Activated CD8-positive, alpha-beta T cell treated with anti-CD3 and anti-CD28 coated beads, Interleukin-2, amount 10 ng/mL, durations not matched to agents 7 days and 5 days (primary cell): ENCODE measurements at regions not wholly inside any gene's neighbourhood (a gene's known extent, or its start where the extent isn't known, plus 50 kb on each side); places are given as distances from the start of the nearest gene placed in this dataset.

Experiments
- ATAC-seq: fragments of 150-1000 bp; cut with Tn5 transposase; one replicate; pipeline ENCODE4 v1.10.0; 2021; ENCODE audit warnings: moderate library complexity
- CTCF ChIA-PET: fragments of 350-600 bp; sonication (Branson Sonifier 250); formaldehyde crosslinking; loops from one replicate; lab custom pipeline; 2021; ENCODE audit warnings: antibody characterized with exemption; lab: Charles Lee
- POLR2A ChIA-PET: fragments of 350-600 bp; sonication (Branson Sonifier 250); formaldehyde crosslinking; loops from one replicate; lab custom pipeline; 2021; ENCODE audit warnings: antibody characterized with exemption; lab: Charles Lee
- DNase-seq: peaks from one replicate; pipeline ENCODE4 v3.0.0-alpha.2; 2020
- H3K27ac Mint-ChIP-seq: one replicate; pipeline ENCODE4 v1.8.0; 2021; ENCODE audit warnings: mild to moderate bottlenecking, mixed read lengths
- H3K27me3 Mint-ChIP-seq: one replicate; pipeline ENCODE4 v1.8.0; 2021; ENCODE audit warnings: low read depth, mixed read lengths
- H3K36me3 Mint-ChIP-seq: one replicate; pipeline ENCODE4 v1.8.0; 2021; ENCODE audit warnings: low read depth, mixed read lengths
- H3K4me1 Mint-ChIP-seq: one replicate; pipeline ENCODE4 v1.8.0; 2021; ENCODE audit warnings: low read depth, mixed read lengths
- H3K4me3 Mint-ChIP-seq: one replicate; pipeline ENCODE4 v1.8.0; 2021; ENCODE audit warnings: mild to moderate bottlenecking, mixed read lengths
- H3K9me3 Mint-ChIP-seq: one replicate; pipeline ENCODE4 v1.8.0; 2022; ENCODE audit warnings: mixed read lengths; ENCODE audit not compliant: insufficient read depth

DNA sequence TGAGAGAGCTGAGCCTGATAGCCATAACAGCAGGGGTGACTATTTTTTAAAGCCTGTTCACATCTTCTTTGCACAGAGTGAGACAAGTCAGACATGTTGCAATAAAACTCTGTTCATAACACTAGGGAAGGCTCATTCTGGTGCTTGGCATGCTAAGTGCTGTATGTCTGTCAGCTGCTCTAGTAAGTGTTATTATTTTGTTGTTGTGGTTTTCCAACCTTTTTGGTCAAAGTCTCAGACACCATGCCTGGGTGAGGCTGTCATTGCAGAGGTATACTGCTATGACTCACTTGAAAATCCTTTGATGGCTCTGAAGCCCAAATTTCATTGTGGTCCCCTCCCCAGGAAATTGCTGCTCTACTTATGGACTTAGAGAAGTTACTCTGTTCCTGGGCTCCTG, 129.7 kb downstream of the ADRA2A start:
- ChIA-PET CTCF (interaction anchor here (2.0 kb wide), 2 partner anchors 130 to 289 kb away, joined by 4 to 8 read pairs; partner anchors contain the start of gene ADRA2A), POLR2A (no interaction called here)
- H3K4me1 Mint-ChIP-seq, result no peaks in the 10 kb centered on the region

DNA sequence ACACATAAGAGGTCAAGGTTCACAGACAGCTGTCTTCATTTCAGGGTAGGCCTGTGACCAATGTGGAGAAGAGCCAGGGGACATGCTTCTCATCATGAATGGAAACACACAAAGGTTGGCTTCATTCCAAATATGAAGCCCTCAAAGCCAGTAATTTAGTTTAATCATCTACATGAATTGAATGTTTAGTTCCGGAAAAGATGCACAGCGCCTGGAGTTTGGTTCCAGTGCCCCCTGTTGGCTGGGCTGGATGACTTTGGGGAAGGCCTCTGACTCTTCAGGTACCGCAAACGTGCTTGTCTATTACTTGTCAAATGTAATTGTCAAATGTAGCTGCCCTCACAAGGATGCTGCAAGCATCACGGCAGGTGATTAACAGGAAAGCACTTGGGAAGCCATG, 130.7 kb downstream of the ADRA2A start:
- H3K4me1 Mint-ChIP-seq, result no peaks in the 10 kb centered on the region
- H3K4me3 Mint-ChIP-seq, result no peak overlapping the region
- no peak for ATAC-seq
- DNase-seq, result peak; percentile 49
- H3K27ac Mint-ChIP-seq, result no peak overlapping the region
- ChIA-PET CTCF (interaction anchor here (2.0 kb wide), 2 partner anchors 131 to 290 kb away, joined by 4 to 8 read pairs; partner anchors contain the start of gene ADRA2A), POLR2A (no interaction called here)
- H3K36me3 Mint-ChIP-seq, result no peaks in the 10 kb centered on the region
- H3K9me3 Mint-ChIP-seq, result no peaks in the 10 kb centered on the region
- peaks cover 5% of the 10 kb centered on the region for H3K27me3 Mint-ChIP-seq

More for the DNA sequence above, 129.7 kb downstream of the ADRA2A start:
- no peaks in the 10 kb centered on the region for H3K36me3 Mint-ChIP-seq
- no peaks in the 10 kb centered on the region for H3K9me3 Mint-ChIP-seq
- ATAC-seq (no peak), DNase-seq (no peak)
- H3K27ac Mint-ChIP-seq, result no peak overlapping the region
- no peak overlapping the region for H3K4me3 Mint-ChIP-seq
- peaks cover 5% of the 10 kb centered on the region for H3K27me3 Mint-ChIP-seq

DNA sequence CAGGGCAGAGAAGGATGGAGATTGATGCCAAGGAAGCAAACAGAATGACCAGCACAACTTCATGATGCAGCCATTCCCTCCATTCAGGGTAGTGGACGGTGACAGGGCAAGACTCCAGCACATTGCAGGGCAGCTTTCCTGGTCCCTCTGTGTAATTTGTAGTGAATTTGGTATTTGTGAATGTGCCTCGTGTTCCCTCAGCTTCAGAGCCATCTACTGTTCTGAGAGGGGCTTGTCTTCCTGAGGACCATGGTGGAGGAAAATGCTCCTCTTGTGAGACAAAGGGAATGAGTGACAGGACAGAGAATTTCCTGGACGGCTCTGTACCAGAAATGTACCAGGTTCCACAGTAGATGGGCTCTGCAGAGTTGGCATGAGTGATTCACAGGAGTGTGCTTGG, 132.1 kb downstream of the ADRA2A start:
- DNase-seq (no peak), ATAC-seq (no peak)
- Mint-ChIP-seq H3K27me3 (peaks cover 5% of the 10 kb centered on the region), H3K27ac (no peak overlapping the region), H3K36me3 (no peaks in the 10 kb centered on the region), H3K4me3 (no peak overlapping the region), H3K4me1 (no peaks in the 10 kb centered on the region), H3K9me3 (no peaks in the 10 kb centered on the region)
- ChIA-PET POLR2A (no interaction called here), CTCF (no interaction called here)

DNA sequence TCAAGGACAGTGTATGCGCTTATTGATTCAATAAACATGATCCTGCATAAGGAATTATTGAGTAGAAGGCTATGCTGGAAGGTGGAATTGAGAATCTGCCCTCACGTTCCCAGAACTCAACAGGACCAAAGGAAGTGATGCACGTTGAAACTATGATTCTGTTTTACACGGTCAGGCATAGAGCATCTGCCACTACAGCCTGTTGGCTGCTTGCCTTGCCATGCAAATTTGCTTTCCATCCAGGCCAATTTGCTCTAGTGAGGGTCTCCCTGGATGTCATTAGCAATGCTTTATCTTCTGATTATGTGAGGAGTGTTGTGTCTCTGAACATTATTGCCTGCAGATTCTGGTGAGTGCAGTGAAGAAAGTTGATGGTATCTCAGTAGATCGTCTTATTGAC, 132.9 kb downstream of the ADRA2A start:
- Mint-ChIP-seq H3K27ac (no peak overlapping the region), H3K9me3 (no peaks in the 10 kb centered on the region), H3K4me1 (no peaks in the 10 kb centered on the region), H3K27me3 (peaks cover 4% of the 10 kb centered on the region), H3K4me3 (no peak overlapping the region), H3K36me3 (no peaks in the 10 kb centered on the region)
- no peak for DNase-seq
- ATAC-seq, result no peak
- ChIA-PET CTCF (no interaction called here), POLR2A (no interaction called here)

DNA sequence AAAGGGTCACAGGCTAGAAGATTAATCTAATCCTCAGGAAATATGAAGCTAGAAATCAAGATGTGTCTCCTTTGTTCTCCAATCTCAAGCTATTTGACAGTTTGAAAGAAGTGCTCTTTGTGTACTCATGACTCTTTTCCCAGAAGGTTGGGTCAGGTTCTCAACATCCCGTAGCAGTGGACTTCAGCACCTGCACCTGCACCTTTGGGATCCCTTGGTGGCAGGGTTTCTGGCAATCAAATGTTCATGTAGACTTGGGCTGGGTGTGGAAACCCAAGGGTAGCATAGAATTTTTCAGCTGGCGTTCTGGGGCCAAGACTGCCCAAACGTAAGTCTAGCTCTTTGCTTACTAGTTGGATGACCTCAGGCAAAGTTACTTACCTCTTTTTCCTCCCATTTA, 134.4 kb downstream of the ADRA2A start:
- Mint-ChIP-seq H3K36me3 (no peaks in the 10 kb centered on the region), H3K4me3 (no peak overlapping the region), H3K4me1 (no peaks in the 10 kb centered on the region), H3K9me3 (no peaks in the 10 kb centered on the region), H3K27ac (no peak overlapping the region), H3K27me3 (peaks cover 4% of the 10 kb centered on the region)
- DNase-seq (no peak), ATAC-seq (no peak)
- POLR2A ChIA-PET, result no interaction called here
- CTCF ChIA-PET, result interaction anchor here (0.6 kb wide), 1 partner anchor 10 kb away, joined by 3 read pairs; no protein-coding TSS in a partner anchor

DNA sequence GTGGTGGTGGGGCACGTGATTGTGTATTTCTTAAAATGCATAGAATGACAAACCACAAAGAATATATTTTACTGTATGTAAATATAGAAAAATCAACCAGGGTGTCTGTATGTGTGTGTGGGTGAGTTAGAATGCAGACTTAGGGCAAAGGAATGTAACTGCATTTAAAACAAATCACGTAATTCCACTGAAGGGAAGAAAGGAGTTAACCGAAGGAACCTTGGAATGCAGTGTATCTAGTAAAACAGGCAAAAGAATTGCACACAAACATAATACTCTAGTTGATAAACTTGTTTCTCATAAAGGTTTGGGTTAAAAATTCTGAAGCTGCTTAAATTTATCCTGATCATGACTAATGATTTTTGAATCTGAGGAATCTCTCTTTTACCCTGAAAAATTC, 134.9 kb downstream of the ADRA2A start:
- ChIA-PET CTCF (no interaction called here), POLR2A (no interaction called here)
- no peak for ATAC-seq
- H3K27me3 Mint-ChIP-seq, result peaks cover 4% of the 10 kb centered on the region
- no peak overlapping the region for H3K27ac Mint-ChIP-seq
- H3K36me3 Mint-ChIP-seq, result no peaks in the 10 kb centered on the region
- DNase-seq, result no peak
- no peaks in the 10 kb centered on the region for H3K9me3 Mint-ChIP-seq
- H3K4me1 Mint-ChIP-seq, result no peaks in the 10 kb centered on the region
- no peak overlapping the region for H3K4me3 Mint-ChIP-seq

DNA sequence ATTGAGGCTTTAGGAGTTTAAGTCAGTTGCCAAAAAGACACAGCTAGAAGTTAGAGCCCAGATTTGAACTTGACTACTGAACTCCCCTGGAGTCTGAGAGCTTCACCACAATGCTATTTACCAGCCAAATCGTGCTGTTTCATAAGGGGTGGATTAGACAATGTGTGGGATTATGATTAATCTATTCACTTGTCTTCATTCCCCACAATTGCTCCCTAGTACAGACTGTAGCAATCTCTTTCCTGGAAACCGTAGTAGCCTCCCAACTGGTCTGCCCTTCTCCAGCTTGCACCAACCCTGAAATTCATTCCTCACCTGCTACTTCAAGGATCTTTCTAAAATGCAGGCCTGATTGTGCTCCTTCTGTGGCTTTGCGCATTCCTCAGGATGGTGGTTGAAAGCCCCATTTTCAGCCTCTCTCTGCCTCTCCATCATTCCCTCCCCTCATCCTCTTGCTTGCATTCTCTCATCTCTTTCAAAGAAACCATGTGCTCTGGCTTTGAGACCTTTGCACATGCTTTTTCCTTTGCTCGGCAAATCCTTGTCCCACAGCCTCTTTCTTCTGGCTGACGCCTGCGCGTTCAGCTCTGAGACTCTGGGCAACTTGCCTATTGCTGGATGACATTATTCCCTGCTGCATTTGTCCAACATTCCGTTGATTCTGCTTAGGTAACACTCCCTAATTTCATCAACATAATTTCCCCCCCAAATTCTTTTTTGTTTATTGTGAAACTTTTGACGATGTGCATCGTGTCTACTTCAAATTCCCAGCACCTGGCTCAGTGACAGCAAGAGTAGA, 145.1 kb downstream of the ADRA2A start:
- Mint-ChIP-seq H3K27me3 (peaks cover 25% of the 10 kb centered on the region), H3K36me3 (no peaks in the 10 kb centered on the region), H3K9me3 (no peaks in the 10 kb centered on the region), H3K4me1 (no peaks in the 10 kb centered on the region), H3K4me3 (no peak overlapping the region), H3K27ac (no peak overlapping the region)
- DNase-seq, result no peak
- CTCF ChIA-PET, result no interaction called here
- POLR2A ChIA-PET, result no interaction called here
- ATAC-seq, result no peak

DNA sequence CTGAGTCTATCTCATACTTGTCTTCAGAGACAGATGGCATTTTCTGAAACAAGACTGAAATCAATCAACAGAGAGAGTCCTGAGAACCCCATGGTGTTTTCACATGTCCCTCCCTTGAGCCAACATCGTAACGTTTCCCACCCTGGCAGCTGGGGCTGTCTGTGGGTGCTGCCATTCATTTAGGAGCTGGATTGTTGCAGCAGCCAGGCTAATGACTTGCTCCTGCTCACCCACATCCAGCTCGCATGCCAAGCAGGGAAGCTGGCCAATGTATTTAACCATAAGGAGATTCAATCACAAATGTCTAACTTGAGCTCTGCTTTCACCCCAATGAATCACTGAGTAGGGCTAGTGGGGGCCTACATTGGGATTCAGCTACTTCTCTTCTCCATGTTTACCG, 146.1 kb downstream of the ADRA2A start:
- Mint-ChIP-seq H3K36me3 (no peaks in the 10 kb centered on the region), H3K27me3 (peaks cover 21% of the 10 kb centered on the region), H3K4me3 (no peak overlapping the region), H3K27ac (no peak overlapping the region), H3K4me1 (no peaks in the 10 kb centered on the region), H3K9me3 (no peaks in the 10 kb centered on the region)
- DNase-seq (no peak), ATAC-seq (no peak)
- ChIA-PET CTCF (interaction anchor here (0.5 kb wide), 1 partner anchor 100 kb away, joined by 3 read pairs; no protein-coding TSS in a partner anchor), POLR2A (no interaction called here)

DNA sequence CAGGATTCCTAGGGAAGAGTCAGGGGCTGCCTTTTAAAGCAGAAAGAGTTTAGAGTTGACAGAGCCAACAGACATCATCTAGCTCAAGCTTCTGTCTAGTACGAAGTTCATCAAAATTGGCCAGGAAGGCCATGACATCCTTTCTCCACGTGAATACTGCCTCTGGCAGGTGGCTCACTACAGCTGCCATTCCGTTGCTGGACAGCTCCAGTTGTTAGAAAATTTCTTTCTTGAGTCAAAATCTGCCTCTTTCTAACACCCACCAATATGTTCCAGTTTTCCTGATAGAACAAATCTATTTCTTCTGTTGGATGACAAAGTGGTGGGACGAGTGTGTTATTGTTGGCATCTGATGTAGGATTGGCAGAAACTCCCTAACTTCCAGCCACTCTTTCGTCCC, 154.9 kb downstream of the ADRA2A start:
- H3K36me3 Mint-ChIP-seq, result no peaks in the 10 kb centered on the region
- H3K4me3 Mint-ChIP-seq, result no peak overlapping the region
- no peak for ATAC-seq
- ChIA-PET CTCF (no interaction called here), POLR2A (no interaction called here)
- H3K27me3 Mint-ChIP-seq, result peaks cover 3% of the 10 kb centered on the region
- no peak for DNase-seq
- H3K9me3 Mint-ChIP-seq, result no peaks in the 10 kb centered on the region
- no peaks in the 10 kb centered on the region for H3K4me1 Mint-ChIP-seq
- no peak overlapping the region for H3K27ac Mint-ChIP-seq

DNA sequence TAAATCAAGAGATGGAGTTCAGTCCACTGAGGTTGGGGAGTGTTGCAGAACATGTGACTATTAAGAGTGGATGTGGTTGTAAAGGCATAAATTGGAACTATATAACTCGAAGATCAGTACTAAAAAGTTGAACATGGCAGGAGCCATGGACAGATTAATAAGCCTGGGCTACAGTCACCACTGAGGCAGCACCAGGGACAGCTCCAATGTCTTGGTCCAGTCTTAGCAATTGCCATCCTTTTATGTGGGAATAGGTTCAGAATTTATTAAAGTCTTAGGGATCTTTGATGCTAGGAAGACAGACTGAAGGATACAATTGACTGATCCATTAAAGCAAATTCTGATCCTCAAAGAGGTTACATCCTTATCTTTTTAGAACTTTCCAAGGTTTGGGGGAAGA, 156.6 kb downstream of the ADRA2A start:
- Mint-ChIP-seq H3K9me3 (no peaks in the 10 kb centered on the region), H3K27ac (no peak overlapping the region), H3K4me3 (no peak overlapping the region), H3K36me3 (no peaks in the 10 kb centered on the region), H3K27me3 (peaks cover 3% of the 10 kb centered on the region), H3K4me1 (no peaks in the 10 kb centered on the region)
- no peak for DNase-seq
- no peak for ATAC-seq
- CTCF ChIA-PET, result no interaction called here
- POLR2A ChIA-PET, result no interaction called here

DNA sequence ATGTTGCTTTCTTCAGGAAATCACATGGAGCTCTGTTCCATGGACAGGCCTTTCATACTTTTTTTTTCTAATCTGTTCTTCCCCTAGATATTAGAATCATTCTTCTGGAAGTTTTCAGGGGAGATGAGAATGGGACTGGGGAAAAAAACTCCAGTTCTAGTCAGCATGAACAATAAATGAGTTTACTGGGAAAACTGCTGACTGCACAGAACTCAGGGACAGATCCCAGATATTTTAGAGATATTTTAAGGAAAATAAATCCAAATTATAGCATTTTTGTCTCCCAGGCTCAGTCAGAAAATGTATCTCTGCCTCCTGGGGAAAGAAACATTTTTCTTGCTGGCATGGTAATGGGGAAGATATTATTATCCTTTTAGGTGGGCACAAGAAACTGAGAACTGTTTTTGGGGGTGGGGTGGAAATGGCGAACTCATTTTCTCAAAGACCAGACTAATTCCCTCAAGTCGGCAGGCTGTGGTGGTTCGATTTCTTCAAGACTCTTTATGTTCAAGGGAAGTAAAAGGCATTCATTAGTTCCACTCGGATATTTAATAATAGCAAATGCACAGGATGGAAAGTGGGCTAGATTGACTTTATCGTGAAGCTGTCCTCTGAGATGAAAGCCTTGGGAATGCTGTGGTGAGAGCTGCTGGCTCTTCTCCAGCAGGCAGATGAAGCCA, 157.5 kb downstream of the ADRA2A start:
- ATAC-seq, result no peak
- no peak overlapping the region for H3K27ac Mint-ChIP-seq
- CTCF ChIA-PET, result no interaction called here

DNA sequence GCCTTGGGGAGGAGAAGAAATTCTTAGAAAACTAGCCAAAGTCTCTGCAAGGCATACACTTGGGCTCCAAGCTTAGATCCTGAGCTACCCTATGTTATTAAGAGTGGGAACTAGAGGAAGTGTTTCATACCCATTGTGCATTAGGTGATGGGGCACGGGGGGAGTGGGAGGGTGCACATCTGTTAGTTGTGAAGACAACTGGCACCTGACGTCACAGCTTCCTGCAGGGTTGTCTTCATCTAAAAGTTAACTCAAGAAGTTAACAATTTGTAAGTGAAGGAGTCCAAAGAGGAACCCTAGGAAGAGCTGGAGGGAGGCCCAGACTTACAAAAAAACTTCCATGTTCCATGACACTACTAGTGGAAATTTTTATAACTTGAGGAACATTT, 158.1 kb downstream of the ADRA2A start:
- Mint-ChIP-seq H3K9me3 (no peaks in the 10 kb centered on the region), H3K27me3 (peaks cover 3% of the 10 kb centered on the region), H3K4me3 (no peak overlapping the region), H3K4me1 (no peaks in the 10 kb centered on the region), H3K27ac (no peak overlapping the region), H3K36me3 (no peaks in the 10 kb centered on the region)
- no peak for ATAC-seq
- ChIA-PET POLR2A (no interaction called here), CTCF (no interaction called here)
- no peak for DNase-seq

More for the DNA sequence above, 157.5 kb downstream of the ADRA2A start:
- Mint-ChIP-seq H3K27me3 (peaks cover 3% of the 10 kb centered on the region), H3K36me3 (no peaks in the 10 kb centered on the region), H3K4me1 (no peaks in the 10 kb centered on the region), H3K9me3 (no peaks in the 10 kb centered on the region), H3K4me3 (no peak overlapping the region)
- no peak for DNase-seq
- POLR2A ChIA-PET, result no interaction called here
